ENCODE measurements at regions not wholly inside any gene's neighbourhood (a gene's known extent, or its start where the extent isn't known, plus 50 kb on each side); places are given as distances from the start of the nearest gene placed in this dataset.

- TF ChIP-seq CUX1 (IDR thresholded peaks at IDR 0.05; ENCODE audit: insufficient replicate concordance, low read depth, low read length): no peak
- TF ChIP-seq MTA3 (IDR thresholded peaks at IDR 0.05; ENCODE audit: borderline replicate concordance, low read length): no peak
- no peak for TF ChIP-seq NFYB (IDR thresholded peaks at IDR 0.05; ENCODE audit: insufficient read depth, low read depth, low read length)
- TF ChIP-seq TBL1XR1 (IDR thresholded peaks at IDR 0.05; ENCODE audit: low read depth, low read length): no peak
- no peak for TF ChIP-seq HDAC6 (IDR thresholded peaks at IDR 0.05; ENCODE audit: unreplicated experiment)
- no peak for TF ChIP-seq ESRRA (IDR thresholded peaks at IDR 0.05; ENCODE audit: low read length)
- no peak for TF ChIP-seq TCF7 (IDR thresholded peaks at IDR 0.05; ENCODE audit: borderline replicate concordance)
- TF ChIP-seq RBBP5 (conservative IDR thresholded peaks at IDR 0.05): no peak
- TF ChIP-seq ATF7 (IDR thresholded peaks at IDR 0.05; ENCODE audit: low read depth): no peak
- TF ChIP-seq FOXK2 (IDR thresholded peaks at IDR 0.05): no peak
Observed at GRCh38 chr2:67948057-67948456, 114.7 kb downstream of the C1D start (continued).

All from GM12878 (cell line).